Dendritic cell treated with granulocyte-macrophage colony-stimulating factor and Interleukin-4, amounts not matched to agents 40 ng/mL and 50 ng/mL, for 4 days (primary cell): ENCODE measurements at regions not wholly inside any gene's neighbourhood (a gene's known extent, or its start where the extent isn't known, plus 50 kb on each side); places are given as distances from the start of the nearest gene placed in this dataset.
"Not testable (repeated sequence)": the region's sequence is repeated elsewhere in the genome, so short reads cannot be mapped to it uniquely, and the experiment has no call there.

Experiments
- H3K27ac Mint-ChIP-seq: one replicate; pipeline ENCODE4 v1.8.0; 2022; ENCODE audit warnings: mild to moderate bottlenecking, mixed read lengths
- H3K27me3 Mint-ChIP-seq: one replicate; pipeline ENCODE4 v1.8.0; 2022; ENCODE audit warnings: mild to moderate bottlenecking, mixed read lengths
- H3K36me3 Mint-ChIP-seq: one replicate; pipeline ENCODE4 v1.8.0; 2022; ENCODE audit warnings: low read depth, mixed read lengths
- H3K4me1 Mint-ChIP-seq: one replicate; pipeline ENCODE4 v1.8.0; 2022; ENCODE audit warnings: low read depth, mixed read lengths
- H3K4me3 Mint-ChIP-seq: one replicate; pipeline ENCODE4 v1.8.0; 2022; ENCODE audit warnings: mild to moderate bottlenecking, moderate library complexity, mixed read lengths
- H3K9me3 Mint-ChIP-seq: one replicate; pipeline ENCODE4 v1.8.0; 2022; ENCODE audit warnings: mixed read lengths
- intact Hi-C: fragments of 100-400 bp; cut with micrococcal nuclease; formaldehyde crosslinking; loops from one replicate; pipeline ENCODE4 v1.15.0; 2022

DNA sequence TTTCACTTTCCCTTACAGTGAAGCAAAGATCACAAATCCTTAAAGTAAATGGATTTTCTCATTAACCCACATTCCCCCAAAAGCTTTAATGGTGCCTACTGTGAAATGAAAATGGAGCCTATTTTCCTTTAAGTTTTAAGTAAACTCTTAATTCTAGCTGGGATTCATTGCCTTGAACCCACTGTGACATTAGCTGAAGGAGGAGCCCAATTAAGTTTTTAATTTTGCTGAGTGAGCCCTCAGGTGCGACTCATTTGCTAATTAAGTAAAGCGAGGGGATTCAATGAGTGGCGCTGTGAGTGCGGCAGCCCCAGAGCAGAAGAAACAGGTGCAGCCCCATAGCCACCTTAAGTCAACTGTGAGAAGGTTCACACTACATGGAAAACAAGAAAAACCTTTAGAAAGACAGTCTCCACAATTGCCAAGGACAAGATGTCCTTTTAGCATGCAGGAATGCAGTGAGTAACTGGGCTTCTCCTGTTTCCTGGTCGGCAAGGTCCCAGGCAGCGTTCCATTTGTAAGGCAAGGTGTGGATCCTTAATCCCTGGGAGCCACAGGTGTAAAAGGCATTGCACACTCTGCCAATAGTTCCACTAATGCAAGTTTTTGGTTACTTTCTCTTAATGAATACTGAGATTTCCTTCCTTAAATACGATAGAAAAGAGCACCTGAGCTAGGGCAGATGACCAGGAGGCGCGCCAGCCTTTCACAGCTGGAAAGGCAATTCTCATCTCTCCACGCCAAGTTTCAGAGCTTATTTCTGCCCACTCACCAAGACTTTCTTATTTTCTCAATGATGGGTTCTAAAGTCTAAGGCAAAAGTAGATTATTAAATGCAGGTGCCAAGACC, 87.7 kb downstream of the TMEM18 start:
- no peaks in the 10 kb centered on the region for H3K4me1 Mint-ChIP-seq
- no peak overlapping the region for H3K27ac Mint-ChIP-seq
- intact Hi-C loops: no loop called here
- peaks cover 4% of the 10 kb centered on the region for H3K27me3 Mint-ChIP-seq
- no peak overlapping the region for H3K4me3 Mint-ChIP-seq
- H3K36me3 Mint-ChIP-seq: no peaks in the 10 kb centered on the region
- no peaks in the 10 kb centered on the region for H3K9me3 Mint-ChIP-seq

DNA sequence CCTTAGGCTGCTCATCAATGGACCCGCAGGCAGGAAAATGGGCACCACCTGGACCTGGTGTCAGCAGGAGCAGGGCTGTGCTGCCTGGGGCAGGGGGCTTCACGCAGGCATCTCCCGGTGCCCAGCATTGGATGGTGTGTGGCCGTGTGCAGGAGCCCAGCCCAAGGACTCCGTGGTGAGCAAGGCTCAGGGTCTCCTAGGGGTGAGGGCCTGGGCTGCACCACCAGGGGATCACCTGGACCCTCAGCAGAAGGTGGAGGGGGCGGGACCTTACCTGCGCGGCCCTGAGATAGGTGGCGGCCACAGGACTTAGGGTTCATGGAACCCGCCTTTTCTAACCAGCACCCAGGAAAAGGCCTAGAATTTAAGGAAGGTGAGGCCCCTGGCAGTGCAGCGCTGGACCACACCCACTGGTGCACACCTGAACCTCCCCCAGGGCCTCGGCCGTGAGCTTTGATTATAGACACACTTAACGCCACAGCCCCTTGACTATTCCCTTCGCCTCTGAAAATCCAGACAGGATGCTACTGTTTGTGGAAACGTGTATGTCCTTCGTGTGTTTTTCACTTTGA, 89.0 kb downstream of the TMEM18 start:
- Mint-ChIP-seq H3K9me3 (no peaks in the 10 kb centered on the region), H3K4me1 (no peaks in the 10 kb centered on the region), H3K36me3 (no peaks in the 10 kb centered on the region), H3K4me3 (no peak overlapping the region), H3K27me3 (peaks cover 4% of the 10 kb centered on the region), H3K27ac (no peak overlapping the region)
- intact Hi-C loops: no loop called here

DNA sequence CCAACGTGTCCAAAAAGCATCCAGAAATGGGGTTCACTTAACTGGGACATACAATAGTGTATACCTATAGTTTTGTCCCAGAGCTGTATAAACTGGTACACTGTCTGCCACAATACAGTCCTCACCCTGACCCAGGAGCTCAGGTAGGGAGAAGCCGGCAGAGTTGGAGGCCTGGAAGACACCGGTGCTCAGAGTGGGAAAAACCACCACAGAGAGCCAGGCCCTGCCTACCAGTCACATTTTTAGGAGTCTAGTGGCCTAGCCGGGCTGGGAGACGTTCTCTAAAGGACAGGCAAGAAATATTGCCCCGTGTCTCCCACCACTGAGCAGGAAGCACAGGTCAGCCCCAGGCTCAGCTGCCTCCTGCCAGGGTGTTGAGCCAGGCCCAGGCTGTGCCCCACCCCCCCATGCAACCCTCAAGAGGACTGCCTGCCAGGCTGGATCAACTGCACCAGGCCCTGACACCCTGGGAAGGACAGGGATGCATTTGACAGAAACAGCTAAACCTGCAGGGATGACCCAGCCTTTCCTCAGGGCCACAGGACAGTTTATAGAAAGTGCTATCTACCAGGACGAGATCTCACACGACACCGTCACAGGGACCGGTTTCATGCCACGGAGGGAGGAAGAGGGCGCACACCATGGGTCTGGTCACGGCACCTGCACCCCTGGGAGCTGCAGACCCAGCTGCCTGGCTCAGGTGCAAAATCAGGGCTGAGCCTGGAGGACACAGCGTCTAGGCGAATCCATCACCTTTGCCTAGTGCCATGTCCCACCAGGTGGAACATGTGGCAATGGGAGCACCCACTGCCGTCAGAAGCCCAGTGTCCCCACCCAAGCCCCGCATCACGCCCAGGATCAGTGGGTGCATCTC, 89.9 kb downstream of the TMEM18 start:
- H3K9me3 Mint-ChIP-seq: no peaks in the 10 kb centered on the region
- no peaks in the 10 kb centered on the region for H3K36me3 Mint-ChIP-seq
- intact Hi-C loops: no loop called here
- H3K27me3 Mint-ChIP-seq: peaks cover 4% of the 10 kb centered on the region
- no peak overlapping the region for H3K4me3 Mint-ChIP-seq
- H3K27ac Mint-ChIP-seq: no peak overlapping the region
- no peaks in the 10 kb centered on the region for H3K4me1 Mint-ChIP-seq

DNA sequence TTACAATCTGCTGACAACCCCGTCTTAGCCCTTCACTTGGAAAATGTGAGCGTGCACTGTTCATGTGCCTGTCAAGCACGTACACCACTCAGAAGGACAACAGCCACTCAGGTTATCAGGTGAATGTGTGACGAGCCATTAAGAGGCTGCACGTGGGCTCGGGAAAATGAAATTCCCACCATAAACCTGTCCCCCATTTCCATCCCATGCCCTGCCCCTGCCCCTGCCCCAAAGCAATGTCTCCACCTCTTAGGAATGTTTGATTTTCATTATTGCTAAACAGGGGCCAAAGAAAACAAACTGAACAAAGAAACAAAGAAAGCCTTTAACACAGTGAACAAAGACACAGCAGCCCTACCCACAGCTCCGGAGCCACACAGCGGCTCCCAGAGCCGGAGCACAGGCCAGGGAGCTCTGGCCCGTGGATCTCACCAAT, 90.5 kb downstream of the TMEM18 start:
- Mint-ChIP-seq H3K27ac (no peak overlapping the region), H3K27me3 (peaks cover 4% of the 10 kb centered on the region), H3K9me3 (no peaks in the 10 kb centered on the region), H3K4me1 (no peaks in the 10 kb centered on the region), H3K36me3 (no peaks in the 10 kb centered on the region), H3K4me3 (no peak overlapping the region)
- intact Hi-C loops: no loop called here

DNA sequence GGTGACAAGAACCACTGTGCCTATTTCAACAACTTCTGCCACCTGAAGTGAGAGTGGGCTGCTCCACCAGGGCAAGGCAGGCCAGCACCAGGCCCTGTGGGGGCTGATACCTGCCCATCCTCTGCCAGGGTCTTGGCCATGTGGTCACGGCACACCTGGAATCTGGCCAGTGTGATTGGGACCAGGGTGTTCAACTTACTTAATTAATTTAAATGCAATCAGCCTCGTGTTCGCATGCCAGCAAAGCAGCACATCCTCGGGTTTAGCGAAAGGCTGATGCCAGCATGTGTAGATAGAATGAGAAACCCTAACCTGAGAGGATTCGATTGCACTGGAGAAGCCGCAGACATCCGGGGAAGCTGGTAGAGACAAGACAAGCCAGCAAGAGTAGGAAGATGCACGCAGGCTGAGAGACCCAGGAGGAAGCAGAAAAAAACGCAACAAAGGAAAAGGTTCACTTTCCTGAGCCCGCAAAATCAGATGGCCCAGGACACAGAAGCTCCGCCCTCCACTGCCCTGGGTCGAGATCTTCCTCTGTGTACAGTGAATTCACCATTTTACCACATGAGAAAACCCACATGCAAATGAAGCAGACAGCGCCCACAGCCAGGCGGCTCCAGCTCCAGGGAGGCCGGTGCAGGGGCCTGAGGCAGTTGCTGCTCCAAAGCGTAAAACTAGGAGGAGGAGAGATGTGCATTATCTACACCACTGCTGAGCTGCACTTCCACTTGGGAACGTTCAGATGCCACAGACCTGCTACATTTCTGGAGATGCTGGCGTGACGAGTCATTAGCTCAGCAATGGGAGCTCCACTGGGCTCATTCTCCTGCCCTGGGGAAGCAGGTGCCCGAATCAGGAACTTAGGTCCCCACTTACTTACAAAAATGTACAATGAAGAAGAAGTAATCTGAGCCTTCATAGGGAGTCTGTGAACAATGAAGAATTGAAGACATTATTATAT, 92.1 kb downstream of the TMEM18 start:
- no peak overlapping the region for H3K4me3 Mint-ChIP-seq

DNA sequence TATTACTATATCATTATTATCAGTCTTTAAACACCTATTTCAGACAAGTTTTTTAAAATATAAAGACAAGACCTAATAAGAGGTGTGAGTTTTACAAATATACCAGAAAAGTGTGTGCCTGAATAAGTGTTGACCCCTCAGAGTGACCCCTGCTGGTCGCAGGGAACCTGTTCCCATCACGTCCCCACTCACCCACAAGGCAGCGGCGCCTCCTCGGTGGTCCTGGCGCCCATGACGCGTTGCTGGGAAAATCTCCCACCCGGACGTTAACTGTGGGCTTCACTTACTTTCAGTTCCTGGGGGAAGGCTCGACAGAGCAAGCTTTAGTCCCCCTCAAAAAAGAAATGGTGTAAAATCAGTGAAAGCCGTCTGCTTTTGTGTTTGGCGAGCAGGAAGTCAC, 93.5 kb downstream of the TMEM18 start:
- peaks cover 4% of the 10 kb centered on the region for H3K27me3 Mint-ChIP-seq
- intact Hi-C loops: no loop called here
- no peaks in the 10 kb centered on the region for H3K9me3 Mint-ChIP-seq
- H3K27ac Mint-ChIP-seq: no peak overlapping the region
- no peaks in the 10 kb centered on the region for H3K4me1 Mint-ChIP-seq
- H3K36me3 Mint-ChIP-seq: no peaks in the 10 kb centered on the region
- H3K4me3 Mint-ChIP-seq: no peak overlapping the region

More for the DNA sequence above, 92.1 kb downstream of the TMEM18 start:
- no peaks in the 10 kb centered on the region for H3K4me1 Mint-ChIP-seq
- intact Hi-C loops: no loop called here
- H3K27ac Mint-ChIP-seq: no peak overlapping the region
- H3K9me3 Mint-ChIP-seq: no peaks in the 10 kb centered on the region
- H3K36me3 Mint-ChIP-seq: no peaks in the 10 kb centered on the region
- peaks cover 4% of the 10 kb centered on the region for H3K27me3 Mint-ChIP-seq

DNA sequence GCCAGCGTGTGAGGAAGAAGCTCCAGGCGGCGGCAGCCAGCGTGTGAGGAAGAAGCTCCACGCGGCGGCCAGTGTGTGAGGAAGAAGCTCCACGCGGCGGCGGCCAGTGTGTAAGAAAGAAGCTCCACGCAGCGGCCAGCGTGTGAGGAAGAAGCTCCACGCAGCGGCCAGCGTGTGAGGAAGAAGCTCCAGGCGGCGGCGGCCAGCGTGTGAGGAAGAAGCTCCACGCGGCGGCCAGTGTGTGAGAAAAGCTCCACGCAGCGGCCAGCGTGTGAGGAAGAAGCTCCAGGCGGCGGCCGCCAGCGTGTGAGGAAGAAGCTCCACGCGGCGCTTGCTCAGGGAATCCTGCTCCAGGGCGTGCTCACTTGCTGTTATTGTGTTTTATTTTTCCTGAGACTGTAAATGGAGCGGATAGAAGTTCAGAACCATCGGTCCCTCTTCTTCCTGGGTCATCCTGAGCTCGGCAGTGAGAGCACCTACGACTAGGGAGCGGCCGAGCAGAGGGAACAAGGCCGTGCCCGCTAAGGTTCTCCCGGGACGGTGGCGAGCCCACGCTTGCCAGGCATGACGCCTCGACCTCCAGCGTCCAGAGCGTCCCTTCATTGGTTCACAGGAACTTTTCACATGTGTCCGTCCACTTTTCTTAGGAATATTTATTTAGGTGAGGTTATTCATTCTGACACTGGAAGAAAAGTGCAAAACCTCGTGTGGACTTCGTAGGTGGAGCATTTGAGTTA, 94.2 kb downstream of the TMEM18 start:
- intact Hi-C loops: no loop called here
- H3K4me3 Mint-ChIP-seq: no peak overlapping the region
- H3K27me3 Mint-ChIP-seq: peaks cover 4% of the 10 kb centered on the region
- no peaks in the 10 kb centered on the region for H3K9me3 Mint-ChIP-seq
- no peak overlapping the region for H3K27ac Mint-ChIP-seq
- no peaks in the 10 kb centered on the region for H3K4me1 Mint-ChIP-seq
- no peaks in the 10 kb centered on the region for H3K36me3 Mint-ChIP-seq

DNA sequence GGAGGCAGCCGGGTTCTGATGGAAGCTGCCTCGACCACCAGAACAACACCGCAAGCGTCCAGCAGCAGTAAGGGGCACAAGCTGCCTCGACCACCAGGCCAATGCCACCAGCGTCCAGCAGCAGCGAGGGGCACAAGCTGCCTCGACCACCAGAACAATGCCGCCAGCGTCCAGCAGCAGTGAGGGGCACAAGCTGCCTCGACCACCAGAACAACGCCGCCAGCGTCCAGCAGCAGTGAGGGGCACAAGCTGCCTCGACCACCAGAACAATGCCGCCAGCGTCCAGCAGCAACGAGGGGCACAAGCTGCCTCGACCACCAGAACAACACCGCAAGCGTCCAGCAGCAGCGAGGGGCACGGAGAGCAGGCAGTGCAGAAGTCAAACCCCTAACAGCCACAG, 94.9 kb downstream of the TMEM18 start:
- H3K4me3 Mint-ChIP-seq, H3K9me3 Mint-ChIP-seq, H3K4me1 Mint-ChIP-seq, H3K36me3 Mint-ChIP-seq, intact Hi-C loops, H3K27me3 Mint-ChIP-seq, H3K27ac Mint-ChIP-seq: not testable (repeated sequence)

DNA sequence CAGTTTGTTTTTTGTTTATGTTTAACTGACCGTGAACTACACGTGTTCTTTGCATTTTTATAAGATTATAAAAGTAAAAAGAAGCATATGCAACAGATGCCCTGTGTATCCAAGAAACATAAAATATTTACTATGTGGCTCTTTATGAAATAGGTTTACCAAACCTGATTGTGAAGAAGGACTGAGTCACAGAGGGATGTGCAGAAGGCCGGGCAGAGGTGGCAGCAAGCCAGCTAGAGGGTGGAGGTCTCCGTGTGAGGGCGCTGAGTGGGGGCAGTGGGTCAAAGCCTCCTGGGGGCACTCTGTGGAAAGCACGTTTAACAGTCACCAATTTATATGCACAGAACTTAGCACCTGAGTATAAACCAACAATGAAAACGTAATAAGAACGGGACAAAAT, 97.2 kb downstream of the TMEM18 start:
- Mint-ChIP-seq H3K36me3 (no peaks in the 10 kb centered on the region), H3K27me3 (no peaks in the 10 kb centered on the region), H3K4me3 (no peak overlapping the region), H3K4me1 (no peaks in the 10 kb centered on the region), H3K9me3 (peaks cover 11% of the 10 kb centered on the region), H3K27ac (no peak overlapping the region)
- intact Hi-C loops: no loop called here

DNA sequence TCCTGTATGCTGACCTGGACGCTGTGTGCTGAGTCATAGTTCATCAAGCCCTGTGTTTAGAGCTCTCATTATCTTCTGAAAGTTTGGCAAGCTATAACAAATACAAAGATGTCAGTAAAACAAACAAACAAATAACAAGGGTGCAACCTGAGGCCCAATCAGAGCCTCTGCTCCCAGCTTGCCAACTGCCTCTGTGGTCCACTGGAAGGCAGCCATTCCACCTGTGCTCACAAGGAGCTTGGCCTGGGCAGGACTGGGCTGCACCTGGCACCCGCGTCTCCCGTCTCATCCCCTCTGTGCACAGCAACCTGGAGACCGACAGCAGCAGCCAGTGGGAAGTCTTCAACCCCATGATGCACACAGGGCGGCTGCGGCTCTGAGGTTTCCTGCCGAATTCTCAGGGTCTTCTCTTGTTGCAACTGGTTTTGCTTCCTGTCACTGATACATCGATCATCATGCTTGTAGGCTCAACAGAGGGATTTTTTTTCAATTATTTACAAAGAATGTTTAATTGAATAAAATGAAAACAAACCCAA, 97.8 kb downstream of the TMEM18 start:
- no peaks in the 10 kb centered on the region for H3K36me3 Mint-ChIP-seq
- peaks cover 11% of the 10 kb centered on the region for H3K9me3 Mint-ChIP-seq
- intact Hi-C loops: no loop called here
- no peak overlapping the region for H3K4me3 Mint-ChIP-seq
- no peak overlapping the region for H3K27ac Mint-ChIP-seq
- no peaks in the 10 kb centered on the region for H3K4me1 Mint-ChIP-seq
- H3K27me3 Mint-ChIP-seq: no peaks in the 10 kb centered on the region

DNA sequence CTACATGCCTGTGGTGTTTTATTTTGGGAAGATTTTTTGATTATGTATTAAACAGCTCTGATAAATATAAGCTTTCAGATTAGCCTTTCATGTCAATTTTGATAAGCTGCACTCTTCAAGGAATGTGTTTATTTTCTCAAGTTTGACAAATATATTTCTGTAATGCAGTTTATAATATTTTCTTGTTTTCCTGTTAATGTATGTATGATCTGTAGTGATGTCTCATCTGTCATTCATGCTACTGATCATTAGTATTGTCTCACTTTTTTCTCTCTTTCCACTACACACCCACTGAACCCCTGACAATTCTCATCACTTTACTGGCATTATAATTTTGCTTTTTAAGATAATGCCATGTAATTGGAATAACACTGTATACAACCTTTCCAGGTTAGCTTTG, 100.9 kb downstream of the TMEM18 start:
- Mint-ChIP-seq H3K36me3 (no peaks in the 10 kb centered on the region), H3K27me3 (no peaks in the 10 kb centered on the region), H3K9me3 (peaks cover 30% of the 10 kb centered on the region), H3K27ac (no peak overlapping the region), H3K4me3 (no peak overlapping the region), H3K4me1 (no peaks in the 10 kb centered on the region)
- intact Hi-C loops: no loop called here

DNA sequence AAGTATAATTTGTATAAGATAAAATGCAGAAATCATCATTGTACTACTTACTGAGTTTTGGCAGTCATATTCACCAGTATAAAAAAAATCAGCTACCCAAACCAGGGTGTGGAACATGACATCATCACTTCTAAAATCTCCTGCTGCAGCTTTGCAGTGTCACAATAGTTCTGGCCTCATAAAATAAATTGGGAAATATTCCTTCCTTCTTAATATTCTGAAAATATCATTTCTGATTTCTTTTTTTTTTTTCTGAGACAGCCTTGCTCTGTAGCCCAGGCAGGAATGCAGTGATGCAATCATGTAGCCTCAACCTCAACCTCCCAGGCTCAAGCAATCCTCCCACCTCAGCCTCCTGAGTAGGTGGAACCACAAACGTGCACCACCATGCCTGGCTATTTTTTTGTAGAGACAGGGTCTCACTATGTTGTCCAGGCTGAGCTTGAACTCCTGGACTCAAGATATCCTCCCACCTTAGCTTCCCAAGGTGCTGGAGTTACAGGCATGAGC, 101.4 kb downstream of the TMEM18 start:
- H3K4me3 Mint-ChIP-seq: no peak overlapping the region
- no peaks in the 10 kb centered on the region for H3K4me1 Mint-ChIP-seq
- H3K27ac Mint-ChIP-seq: no peak overlapping the region
- intact Hi-C loops: no loop called here
- H3K9me3 Mint-ChIP-seq: peaks cover 35% of the 10 kb centered on the region
- H3K27me3 Mint-ChIP-seq: no peaks in the 10 kb centered on the region
- no peaks in the 10 kb centered on the region for H3K36me3 Mint-ChIP-seq
